WTC11 (cell line): ENCODE measurements at regions not wholly inside any gene's neighbourhood (a gene's known extent, or its start where the extent isn't known, plus 50 kb on each side); places are given as distances from the start of the nearest gene placed in this dataset.

ENCODE experiments used
- ATAC-seq: fragments of 200-7000 bp; cut with Tn5 transposase; 2 replicates; pipeline ENCODE4 v1.10.0; 2021; ENCODE audit warnings: mild to moderate bottlenecking, moderate library complexity
- CTCF ChIA-PET: fragments of 300-600 bp; sonication (Branson Sonifier 250); formaldehyde crosslinking; loops from one replicate; lab custom pipeline; 2021; ENCODE audit warnings: antibody characterized with exemption; lab: Charles Lee
- POLR2A ChIA-PET: fragments of 350-600 bp; sonication (Branson Sonifier 250); formaldehyde crosslinking; loops from one replicate; lab custom pipeline; 2021; ENCODE audit warnings: antibody characterized with exemption; lab: Charles Lee
- DNase-seq: peaks from one replicate; pipeline ENCODE4 v3.0.0; 2021; ENCODE audit warnings: low spot score
- H3K27ac Mint-ChIP-seq: 2 replicates; pipeline ENCODE4 v1.8.0; 2021; ENCODE audit warnings: mixed read lengths
- H3K27me3 Mint-ChIP-seq: 2 replicates; pipeline ENCODE4 v1.8.0; 2021; ENCODE audit warnings: low read depth, mild to moderate bottlenecking, moderate library complexity, mixed read lengths
- H3K36me3 Mint-ChIP-seq: 2 replicates; pipeline ENCODE4 v1.8.0; 2021; ENCODE audit warnings: mixed read lengths
- H3K4me1 Mint-ChIP-seq: 2 replicates; pipeline ENCODE4 v1.8.0; 2022; ENCODE audit warnings: mixed read lengths
- H3K4me3 Mint-ChIP-seq: 2 replicates; pipeline ENCODE4 v1.8.0; 2021; ENCODE audit warnings: mild to moderate bottlenecking, moderate library complexity, mixed read lengths
- H3K9me3 Mint-ChIP-seq: 2 replicates; pipeline ENCODE4 v1.8.0; 2021; ENCODE audit warnings: mixed read lengths
- ATF6 ChIP-seq: sonication (generic); formaldehyde crosslinking; IDR thresholded peaks from 2 replicates; pipeline ENCODE4 v1.8.1; 2023; ENCODE audit warnings: mild to moderate bottlenecking, missing genetic modification reagents
- CREM ChIP-seq: sonication (generic); formaldehyde crosslinking; IDR thresholded peaks from 2 replicates; pipeline ENCODE4 v1.8.1; 2022; ENCODE audit warnings: mild to moderate bottlenecking, missing genetic modification reagents, moderate library complexity
- EMX1 ChIP-seq: fragments of 250-450 bp; sonication (Bioruptor Pico); IDR thresholded peaks from 2 replicates; pipeline ENCODE4 v1.8.0; 2021; ENCODE audit warnings: mild to moderate bottlenecking
- FOXP1 ChIP-seq: sonication (generic); formaldehyde crosslinking; IDR thresholded peaks from 2 replicates; pipeline ENCODE4 v1.8.0; 2022; ENCODE audit warnings: missing genetic modification reagents, mild to moderate bottlenecking, moderate library complexity, borderline replicate concordance
- FOXP4 ChIP-seq: sonication (generic); formaldehyde crosslinking; IDR thresholded peaks from 2 replicates; pipeline ENCODE4 v1.8.0; 2022; ENCODE audit warnings: mild to moderate bottlenecking, missing genetic modification reagents
- IRF2 ChIP-seq: sonication (generic); formaldehyde crosslinking; IDR thresholded peaks from 2 replicates; pipeline ENCODE4 v1.8.0; 2022; ENCODE audit warnings: low read depth, missing genetic modification reagents, borderline replicate concordance
- JUN ChIP-seq: sonication (generic); formaldehyde crosslinking; IDR thresholded peaks from 2 replicates; pipeline ENCODE4 v1.8.0; 2023; ENCODE audit warnings: mild to moderate bottlenecking, missing genetic modification reagents
- KAT7 ChIP-seq: sonication (generic); formaldehyde crosslinking; IDR thresholded peaks from 2 replicates; pipeline ENCODE4 v1.8.1; 2023; ENCODE audit warnings: missing genetic modification reagents, mild to moderate bottlenecking, borderline replicate concordance
- NFE2L1 ChIP-seq: sonication (generic); formaldehyde crosslinking; IDR thresholded peaks from 2 replicates; pipeline ENCODE4 v1.8.1; 2023; ENCODE audit warnings: missing genetic modification reagents
- RORB ChIP-seq: fragments of 250-450 bp; sonication (Bioruptor Pico); IDR thresholded peaks from 2 replicates; pipeline ENCODE4 v1.9.0; 2021; ENCODE audit warnings: mild to moderate bottlenecking
- ZNF281 ChIP-seq: sonication (generic); formaldehyde crosslinking; IDR thresholded peaks from 2 replicates; pipeline ENCODE4 v1.8.0; 2023; ENCODE audit warnings: mild to moderate bottlenecking, missing genetic modification reagents
- ZSCAN18 ChIP-seq: fragments of 250-450 bp; sonication (Bioruptor Pico); IDR thresholded peaks from 2 replicates; pipeline ENCODE4 v2.1.2; 2022; ENCODE audit warnings: mild to moderate bottlenecking, moderate library complexity
- TF ChIP-seq, protein P1 (sequence below): sonication (generic); formaldehyde crosslinking; IDR thresholded peaks from 2 replicates; pipeline ENCODE4 v1.8.0; 2022; ENCODE audit warnings: missing genetic modification reagents
- TF ChIP-seq, protein P2 (sequence below): sonication (generic); formaldehyde crosslinking; IDR thresholded peaks from 2 replicates; pipeline ENCODE4 v1.8.1; 2023; ENCODE audit warnings: mild to moderate bottlenecking, missing genetic modification reagents, borderline replicate concordance
- TF ChIP-seq, protein P3 (sequence below): sonication (generic); formaldehyde crosslinking; IDR thresholded peaks from 2 replicates; pipeline ENCODE4 v1.8.0; 2023; ENCODE audit warnings: missing genetic modification reagents
- TF ChIP-seq, protein P4 (sequence below): fragments of 250-450 bp; sonication (Bioruptor Pico); IDR thresholded peaks from 2 replicates; pipeline ENCODE4 v1.9.0; 2021; ENCODE audit warnings: mild to moderate bottlenecking, borderline replicate concordance

DNA sequence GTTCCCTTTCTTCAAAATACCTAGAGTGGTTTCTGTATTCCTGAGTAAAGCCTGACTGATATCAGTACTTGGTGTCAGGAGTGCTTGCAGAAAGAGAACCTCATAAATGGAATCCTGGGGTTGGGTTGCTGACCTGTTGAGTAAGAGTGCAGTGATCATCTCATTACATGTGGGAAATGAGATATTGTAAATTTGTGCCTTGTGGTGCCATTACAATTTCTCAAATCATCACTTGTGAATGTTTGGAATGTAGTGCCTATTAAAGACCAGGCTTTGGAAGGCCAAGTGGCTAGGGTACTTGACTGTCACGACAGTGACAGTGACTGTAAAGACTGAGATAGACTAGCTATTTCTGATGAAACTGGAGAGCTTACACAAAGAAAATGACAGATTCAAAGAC lies 176.7 kb upstream of the CTTNBP2NL start:
- H3K4me3 Mint-ChIP-seq: no peak overlapping the region
- H3K27ac Mint-ChIP-seq: no peak overlapping the region
- POLR2A ChIA-PET: no interaction called here
- no peak for DNase-seq
- H3K27me3 Mint-ChIP-seq: peaks cover 4% of the 10 kb centered on the region
- H3K36me3 Mint-ChIP-seq: no peaks in the 10 kb centered on the region; the same call in 1 of the 2 replicates
- peaks cover 24% of the 10 kb centered on the region; the same call in 1 of the 2 replicates for H3K9me3 Mint-ChIP-seq
- ATAC-seq: no peak
- CTCF ChIA-PET: no interaction called here
- H3K4me1 Mint-ChIP-seq: peaks cover 8% of the 10 kb centered on the region
- TF ChIP-seq ZSCAN18 (CRISPR knock-in tag) (no peak), IRF2 (no peak), FOXP1 (no peak), KAT7 (CRISPR knock-in tag) (no peak), EMX1 (no peak), RORB (CRISPR knock-in tag) (no peak), FOXP4 (no peak), CREM (CRISPR knock-in tag) (no peak), ATF6 (CRISPR knock-in tag) (no peak), NFE2L1 (CRISPR knock-in tag) (no peak), ZNF281 (CRISPR knock-in tag) (no peak), JUN (CRISPR knock-in tag) (no peak)
- TF ChIP-seq, protein P1, sequence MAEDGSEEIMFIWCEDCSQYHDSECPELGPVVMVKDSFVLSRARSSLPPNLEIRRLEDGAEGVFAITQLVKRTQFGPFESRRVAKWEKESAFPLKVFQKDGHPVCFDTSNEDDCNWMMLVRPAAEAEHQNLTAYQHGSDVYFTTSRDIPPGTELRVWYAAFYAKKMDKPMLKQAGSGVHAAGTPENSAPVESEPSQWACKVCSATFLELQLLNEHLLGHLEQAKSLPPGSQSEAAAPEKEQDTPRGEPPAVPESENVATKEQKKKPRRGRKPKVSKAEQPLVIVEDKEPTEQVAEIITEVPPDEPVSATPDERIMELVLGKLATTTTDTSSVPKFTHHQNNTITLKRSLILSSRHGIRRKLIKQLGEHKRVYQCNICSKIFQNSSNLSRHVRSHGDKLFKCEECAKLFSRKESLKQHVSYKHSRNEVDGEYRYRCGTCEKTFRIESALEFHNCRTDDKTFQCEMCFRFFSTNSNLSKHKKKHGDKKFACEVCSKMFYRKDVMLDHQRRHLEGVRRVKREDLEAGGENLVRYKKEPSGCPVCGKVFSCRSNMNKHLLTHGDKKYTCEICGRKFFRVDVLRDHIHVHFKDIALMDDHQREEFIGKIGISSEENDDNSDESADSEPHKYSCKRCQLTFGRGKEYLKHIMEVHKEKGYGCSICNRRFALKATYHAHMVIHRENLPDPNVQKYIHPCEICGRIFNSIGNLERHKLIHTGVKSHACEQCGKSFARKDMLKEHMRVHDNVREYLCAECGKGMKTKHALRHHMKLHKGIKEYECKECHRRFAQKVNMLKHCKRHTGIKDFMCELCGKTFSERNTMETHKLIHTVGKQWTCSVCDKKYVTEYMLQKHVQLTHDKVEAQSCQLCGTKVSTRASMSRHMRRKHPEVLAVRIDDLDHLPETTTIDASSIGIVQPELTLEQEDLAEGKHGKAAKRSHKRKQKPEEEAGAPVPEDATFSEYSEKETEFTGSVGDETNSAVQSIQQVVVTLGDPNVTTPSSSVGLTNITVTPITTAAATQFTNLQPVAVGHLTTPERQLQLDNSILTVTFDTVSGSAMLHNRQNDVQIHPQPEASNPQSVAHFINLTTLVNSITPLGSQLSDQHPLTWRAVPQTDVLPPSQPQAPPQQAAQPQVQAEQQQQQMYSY (CRISPR knock-in tag): no peak
- TF ChIP-seq, protein P2, sequence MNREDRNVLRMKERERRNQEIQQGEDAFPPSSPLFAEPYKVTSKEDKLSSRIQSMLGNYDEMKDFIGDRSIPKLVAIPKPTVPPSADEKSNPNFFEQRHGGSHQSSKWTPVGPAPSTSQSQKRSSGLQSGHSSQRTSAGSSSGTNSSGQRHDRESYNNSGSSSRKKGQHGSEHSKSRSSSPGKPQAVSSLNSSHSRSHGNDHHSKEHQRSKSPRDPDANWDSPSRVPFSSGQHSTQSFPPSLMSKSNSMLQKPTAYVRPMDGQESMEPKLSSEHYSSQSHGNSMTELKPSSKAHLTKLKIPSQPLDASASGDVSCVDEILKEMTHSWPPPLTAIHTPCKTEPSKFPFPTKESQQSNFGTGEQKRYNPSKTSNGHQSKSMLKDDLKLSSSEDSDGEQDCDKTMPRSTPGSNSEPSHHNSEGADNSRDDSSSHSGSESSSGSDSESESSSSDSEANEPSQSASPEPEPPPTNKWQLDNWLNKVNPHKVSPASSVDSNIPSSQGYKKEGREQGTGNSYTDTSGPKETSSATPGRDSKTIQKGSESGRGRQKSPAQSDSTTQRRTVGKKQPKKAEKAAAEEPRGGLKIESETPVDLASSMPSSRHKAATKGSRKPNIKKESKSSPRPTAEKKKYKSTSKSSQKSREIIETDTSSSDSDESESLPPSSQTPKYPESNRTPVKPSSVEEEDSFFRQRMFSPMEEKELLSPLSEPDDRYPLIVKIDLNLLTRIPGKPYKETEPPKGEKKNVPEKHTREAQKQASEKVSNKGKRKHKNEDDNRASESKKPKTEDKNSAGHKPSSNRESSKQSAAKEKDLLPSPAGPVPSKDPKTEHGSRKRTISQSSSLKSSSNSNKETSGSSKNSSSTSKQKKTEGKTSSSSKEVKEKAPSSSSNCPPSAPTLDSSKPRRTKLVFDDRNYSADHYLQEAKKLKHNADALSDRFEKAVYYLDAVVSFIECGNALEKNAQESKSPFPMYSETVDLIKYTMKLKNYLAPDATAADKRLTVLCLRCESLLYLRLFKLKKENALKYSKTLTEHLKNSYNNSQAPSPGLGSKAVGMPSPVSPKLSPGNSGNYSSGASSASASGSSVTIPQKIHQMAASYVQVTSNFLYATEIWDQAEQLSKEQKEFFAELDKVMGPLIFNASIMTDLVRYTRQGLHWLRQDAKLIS (CRISPR knock-in tag): no peak
- TF ChIP-seq, protein P3, sequence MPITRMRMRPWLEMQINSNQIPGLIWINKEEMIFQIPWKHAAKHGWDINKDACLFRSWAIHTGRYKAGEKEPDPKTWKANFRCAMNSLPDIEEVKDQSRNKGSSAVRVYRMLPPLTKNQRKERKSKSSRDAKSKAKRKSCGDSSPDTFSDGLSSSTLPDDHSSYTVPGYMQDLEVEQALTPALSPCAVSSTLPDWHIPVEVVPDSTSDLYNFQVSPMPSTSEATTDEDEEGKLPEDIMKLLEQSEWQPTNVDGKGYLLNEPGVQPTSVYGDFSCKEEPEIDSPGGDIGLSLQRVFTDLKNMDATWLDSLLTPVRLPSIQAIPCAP (CRISPR knock-in tag): no peak
- TF ChIP-seq, protein P4, sequence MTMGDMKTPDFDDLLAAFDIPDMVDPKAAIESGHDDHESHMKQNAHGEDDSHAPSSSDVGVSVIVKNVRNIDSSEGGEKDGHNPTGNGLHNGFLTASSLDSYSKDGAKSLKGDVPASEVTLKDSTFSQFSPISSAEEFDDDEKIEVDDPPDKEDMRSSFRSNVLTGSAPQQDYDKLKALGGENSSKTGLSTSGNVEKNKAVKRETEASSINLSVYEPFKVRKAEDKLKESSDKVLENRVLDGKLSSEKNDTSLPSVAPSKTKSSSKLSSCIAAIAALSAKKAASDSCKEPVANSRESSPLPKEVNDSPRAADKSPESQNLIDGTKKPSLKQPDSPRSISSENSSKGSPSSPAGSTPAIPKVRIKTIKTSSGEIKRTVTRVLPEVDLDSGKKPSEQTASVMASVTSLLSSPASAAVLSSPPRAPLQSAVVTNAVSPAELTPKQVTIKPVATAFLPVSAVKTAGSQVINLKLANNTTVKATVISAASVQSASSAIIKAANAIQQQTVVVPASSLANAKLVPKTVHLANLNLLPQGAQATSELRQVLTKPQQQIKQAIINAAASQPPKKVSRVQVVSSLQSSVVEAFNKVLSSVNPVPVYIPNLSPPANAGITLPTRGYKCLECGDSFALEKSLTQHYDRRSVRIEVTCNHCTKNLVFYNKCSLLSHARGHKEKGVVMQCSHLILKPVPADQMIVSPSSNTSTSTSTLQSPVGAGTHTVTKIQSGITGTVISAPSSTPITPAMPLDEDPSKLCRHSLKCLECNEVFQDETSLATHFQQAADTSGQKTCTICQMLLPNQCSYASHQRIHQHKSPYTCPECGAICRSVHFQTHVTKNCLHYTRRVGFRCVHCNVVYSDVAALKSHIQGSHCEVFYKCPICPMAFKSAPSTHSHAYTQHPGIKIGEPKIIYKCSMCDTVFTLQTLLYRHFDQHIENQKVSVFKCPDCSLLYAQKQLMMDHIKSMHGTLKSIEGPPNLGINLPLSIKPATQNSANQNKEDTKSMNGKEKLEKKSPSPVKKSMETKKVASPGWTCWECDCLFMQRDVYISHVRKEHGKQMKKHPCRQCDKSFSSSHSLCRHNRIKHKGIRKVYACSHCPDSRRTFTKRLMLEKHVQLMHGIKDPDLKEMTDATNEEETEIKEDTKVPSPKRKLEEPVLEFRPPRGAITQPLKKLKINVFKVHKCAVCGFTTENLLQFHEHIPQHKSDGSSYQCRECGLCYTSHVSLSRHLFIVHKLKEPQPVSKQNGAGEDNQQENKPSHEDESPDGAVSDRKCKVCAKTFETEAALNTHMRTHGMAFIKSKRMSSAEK (CRISPR knock-in tag): no peak
